ENCODE measurements at regions not wholly inside any gene's neighbourhood (a gene's known extent, or its start where the extent isn't known, plus 50 kb on each side); places are given as distances from the start of the nearest gene placed in this dataset.

- Histone ChIP-seq H3K79me2 (replicated peaks; ENCODE audit: insufficient read depth) (no peaks in the 10 kb centered on the region), H3K4me2 (no peak overlapping the region), H3F3A (replicated peaks; ENCODE audit: low read depth) (no peaks in the 10 kb centered on the region), H2AFZ (no peak overlapping the region), H3K27me3 (ENCODE audit: insufficient read depth) (peaks cover 18% of the 10 kb centered on the region), H3K36me3 (ENCODE audit: insufficient read depth) (no peaks in the 10 kb centered on the region), H3K4me3 (no peak overlapping the region), H3K4me1 (ENCODE audit: insufficient read depth) (no peaks in the 10 kb centered on the region), H3K9me2 (ENCODE audit: insufficient read depth) (no peaks in the 10 kb centered on the region), H4K20me1 (replicated peaks; ENCODE audit: insufficient read depth) (no peaks in the 10 kb centered on the region), H3K27ac (ENCODE audit: low read depth) (no peak overlapping the region)
- H3K4me3 Mint-ChIP-seq: no peak overlapping the region
- ATAC-seq (peak; percentile 43; the same call in 2 of the 3 replicates), DNase-seq (ENCODE audit: low spot score) (peak; percentile 85)
- no peaks in the 10 kb centered on the region for H3K9me3 Mint-ChIP-seq
- TF ChIP-seq CTCF (conservative IDR thresholded peaks at IDR 0.05; ENCODE audit: low read depth in 2 of 2): peak; percentile 92 to 99
- TF ChIP-seq EZH2phosphoT487 (IDR thresholded peaks at IDR 0.05; ENCODE audit: unreplicated experiment): no peak
- 0 out of 2 replicates have a peak, but pooled peaks have one; percentile 15 for TF ChIP-seq CREB1 (CRISPR knock-in tag; IDR thresholded peaks at IDR 0.05; ENCODE audit: low read depth)
- no peak for TF ChIP-seq JUNB (IDR thresholded peaks at IDR 0.05; ENCODE audit: unreplicated experiment)
- H3K36me3 Mint-ChIP-seq (ENCODE audit: low read depth): no peaks in the 10 kb centered on the region
- H3K4me1 Mint-ChIP-seq: 0 out of 3 replicates have a peak, but pooled peaks cover 2% of the 10 kb centered on the region
- H3K27me3 Mint-ChIP-seq (ENCODE audit: insufficient read depth, low read depth, poor library complexity): no peaks in the 10 kb centered on the region
- no peak overlapping the region for H3K27ac Mint-ChIP-seq
Measured at GRCh38 chr18:34122724-34123334, 101.9 kb downstream of the NOL4 start.

GRCh38 chr18:34121200-34121721 is 103.5 kb downstream of the NOL4 start:
- Mint-ChIP-seq H3K27ac (no peak overlapping the region), H3K9me3 (no peaks in the 10 kb centered on the region), H3K36me3 (ENCODE audit: low read depth) (no peaks in the 10 kb centered on the region), H3K4me1 (peaks cover 7% of the 10 kb centered on the region; the same call in 2 of the 3 replicates), H3K4me3 (no peak overlapping the region), H3K27me3 (ENCODE audit: insufficient read depth, low read depth, poor library complexity) (peaks cover 2% of the 10 kb centered on the region)
- Histone ChIP-seq H3K4me2 (no peak overlapping the region), H4K20me1 (replicated peaks; ENCODE audit: insufficient read depth) (no peaks in the 10 kb centered on the region), H3K4me3 (no peak overlapping the region), H3K9me2 (ENCODE audit: insufficient read depth) (no peaks in the 10 kb centered on the region), H3K79me2 (replicated peaks; ENCODE audit: insufficient read depth) (no peaks in the 10 kb centered on the region), H3K27me3 (ENCODE audit: insufficient read depth) (peaks cover 31% of the 10 kb centered on the region), H3K4me1 (ENCODE audit: insufficient read depth) (0 out of 2 replicates have a peak, but pooled peaks cover 5% of the 10 kb centered on the region), H3K27ac (ENCODE audit: low read depth) (no peak overlapping the region), H3K36me3 (ENCODE audit: insufficient read depth) (no peaks in the 10 kb centered on the region), H2AFZ (no peak overlapping the region), H3F3A (replicated peaks; ENCODE audit: low read depth) (no peaks in the 10 kb centered on the region)
- ATAC-seq (no peak), DNase-seq (ENCODE audit: low spot score) (no peak)
- TF ChIP-seq CTCF (conservative IDR thresholded peaks at IDR 0.05; ENCODE audit: low read depth in 2 of 2) (no peak), POLR2AphosphoS5 (IDR thresholded peaks at IDR 0.05; ENCODE audit: low read depth) (no peak), CREB1 (CRISPR knock-in tag; IDR thresholded peaks at IDR 0.05; ENCODE audit: low read depth) (no peak), ZNF114 (CRISPR knock-in tag; IDR thresholded peaks at IDR 0.05) (no peak), REST (IDR thresholded peaks at IDR 0.05; ENCODE audit: unreplicated experiment) (no peak), ZNF331 (CRISPR knock-in tag; IDR thresholded peaks at IDR 0.05; ENCODE audit: low read depth) (no peak), NANOG (IDR thresholded peaks at IDR 0.05; ENCODE audit: borderline replicate concordance) (no peak), ETS1 (IDR thresholded peaks at IDR 0.05) (no peak), EZH2phosphoT487 (IDR thresholded peaks at IDR 0.05; ENCODE audit: unreplicated experiment) (no peak), STAT1 (IDR thresholded peaks at IDR 0.05; ENCODE audit: unreplicated experiment) (no peak), EZH2 (IDR thresholded peaks at IDR 0.05; ENCODE audit: low read depth, unreplicated experiment) (no peak), JUNB (IDR thresholded peaks at IDR 0.05; ENCODE audit: unreplicated experiment) (no peak)

Measured in GM23338 (cell line).